NCI-H1048 (cell line): ENCODE measurements at regions not wholly inside any gene's neighbourhood (a gene's known extent, or its start where the extent isn't known, plus 50 kb on each side); places are given as distances from the start of the nearest gene placed in this dataset.
"Not testable (repeated sequence)": the region's sequence is repeated elsewhere in the genome, so short reads cannot be mapped to it uniquely, and the experiment has no call there.

Experiments
- DNase-seq: peaks from one replicate; lab custom pipeline; 2025; lab: John Stamatoyannopoulos, UW

DNA sequence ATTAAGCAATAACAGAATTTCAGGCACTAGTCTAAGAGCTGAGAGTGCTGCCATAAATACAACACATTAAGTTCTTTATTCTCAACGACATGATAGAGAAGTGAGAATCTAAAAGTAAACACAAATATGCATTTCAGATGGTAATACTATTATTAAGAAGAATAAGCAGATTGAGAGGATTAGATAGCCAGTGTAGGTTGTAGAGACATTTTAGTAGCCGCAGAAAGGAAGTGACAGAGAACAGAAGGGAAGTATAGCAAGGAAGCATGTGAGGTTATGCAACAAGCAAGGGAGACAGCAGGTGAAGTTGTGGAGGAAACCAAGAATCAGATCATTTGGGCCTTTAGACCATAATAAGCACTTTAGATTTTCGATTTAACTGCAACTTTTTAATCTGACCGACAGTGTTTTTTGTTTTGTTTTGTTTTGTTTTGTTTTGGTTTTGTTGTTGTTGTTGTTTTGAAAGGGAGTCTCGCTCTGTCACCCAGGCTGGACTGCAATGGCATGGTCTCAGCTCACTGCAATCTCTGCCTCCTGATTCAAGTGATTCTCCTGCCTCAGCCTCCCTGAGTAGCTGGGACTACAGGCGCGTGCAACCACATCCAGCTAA lies 737.0 kb upstream of the ADGRB3 start:
- no peak for DNase-seq

DNA sequence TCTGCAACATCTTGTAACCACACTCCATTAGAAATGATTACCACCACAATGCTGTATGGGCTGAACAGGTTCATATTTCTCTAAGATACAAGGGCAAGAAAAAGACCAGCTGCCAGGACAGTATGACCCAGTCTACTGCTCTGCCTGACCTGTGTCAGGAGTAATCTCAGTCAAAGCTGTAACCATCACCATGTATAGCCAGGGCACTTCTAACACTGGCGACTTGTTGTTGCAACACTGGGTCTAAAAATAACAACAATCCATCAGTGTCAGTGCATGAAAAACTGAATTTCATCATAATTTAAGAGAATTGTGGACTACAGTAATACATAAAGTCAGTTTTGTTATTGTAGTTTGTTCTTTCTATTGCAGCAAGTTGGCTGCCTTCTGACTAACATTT lies 738.6 kb upstream of the ADGRB3 start:
- no peak for DNase-seq

GRCh38 chr6:67889682-67889995 lies 745.4 kb upstream of the ADGRB3 start:
- DNase-seq, result no peak

DNA sequence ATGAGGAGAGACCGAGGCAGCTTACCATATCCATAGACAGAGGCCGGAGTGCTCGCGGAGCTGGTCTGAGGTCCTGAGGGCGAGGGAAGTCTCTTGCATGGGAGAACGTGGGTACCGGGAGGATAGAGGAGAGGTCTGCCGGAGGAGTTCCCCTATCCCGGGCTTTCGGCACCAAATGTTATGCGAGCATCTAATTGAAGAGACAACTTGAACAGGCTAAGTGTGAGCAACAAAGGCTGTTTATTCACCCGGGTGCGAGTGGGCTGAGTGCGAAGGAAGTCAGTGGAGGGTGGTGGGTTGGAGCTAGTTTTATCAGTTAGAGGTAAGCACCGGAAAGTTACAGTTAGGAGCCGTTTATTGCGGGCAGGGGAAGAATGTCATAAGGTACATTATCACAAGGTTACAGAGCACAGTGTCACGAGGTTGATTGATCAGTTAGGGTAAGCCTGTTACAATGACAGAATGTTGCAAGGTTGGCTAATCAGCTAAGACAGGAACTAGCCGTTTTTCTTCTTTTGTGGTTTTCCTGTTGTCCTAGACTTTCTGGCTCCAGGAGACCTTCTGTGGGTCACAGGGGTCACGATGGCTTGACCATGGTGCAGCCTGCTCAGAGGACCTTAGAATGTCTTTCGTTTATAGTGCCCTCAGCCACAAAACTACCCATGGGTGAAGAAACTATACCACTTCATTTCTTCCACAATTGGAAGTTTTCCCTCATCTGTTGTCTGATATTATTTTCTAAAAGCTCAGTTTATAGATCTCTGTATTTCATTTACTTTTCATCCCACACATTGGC lies 746.0 kb upstream of the ADGRB3 start:
- DNase-seq, result no peak

DNA sequence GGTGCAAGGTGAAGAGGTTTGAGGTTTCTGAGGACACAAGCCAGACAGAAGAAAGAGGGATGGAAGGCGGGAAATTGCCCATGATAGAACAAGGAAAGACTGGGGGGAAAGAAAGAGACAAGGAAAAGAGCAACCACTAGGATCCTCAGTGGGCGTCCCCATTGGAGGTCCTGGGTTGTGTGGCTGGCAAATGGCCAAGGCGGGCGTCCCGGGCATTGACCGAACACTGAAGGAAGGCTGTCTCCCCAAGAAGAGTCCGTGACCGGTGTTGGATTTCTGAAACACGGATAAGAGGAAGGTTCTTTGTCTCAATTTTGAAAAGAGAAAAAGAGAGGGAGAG lies 746.6 kb upstream of the ADGRB3 start:
- no peak for DNase-seq

DNA sequence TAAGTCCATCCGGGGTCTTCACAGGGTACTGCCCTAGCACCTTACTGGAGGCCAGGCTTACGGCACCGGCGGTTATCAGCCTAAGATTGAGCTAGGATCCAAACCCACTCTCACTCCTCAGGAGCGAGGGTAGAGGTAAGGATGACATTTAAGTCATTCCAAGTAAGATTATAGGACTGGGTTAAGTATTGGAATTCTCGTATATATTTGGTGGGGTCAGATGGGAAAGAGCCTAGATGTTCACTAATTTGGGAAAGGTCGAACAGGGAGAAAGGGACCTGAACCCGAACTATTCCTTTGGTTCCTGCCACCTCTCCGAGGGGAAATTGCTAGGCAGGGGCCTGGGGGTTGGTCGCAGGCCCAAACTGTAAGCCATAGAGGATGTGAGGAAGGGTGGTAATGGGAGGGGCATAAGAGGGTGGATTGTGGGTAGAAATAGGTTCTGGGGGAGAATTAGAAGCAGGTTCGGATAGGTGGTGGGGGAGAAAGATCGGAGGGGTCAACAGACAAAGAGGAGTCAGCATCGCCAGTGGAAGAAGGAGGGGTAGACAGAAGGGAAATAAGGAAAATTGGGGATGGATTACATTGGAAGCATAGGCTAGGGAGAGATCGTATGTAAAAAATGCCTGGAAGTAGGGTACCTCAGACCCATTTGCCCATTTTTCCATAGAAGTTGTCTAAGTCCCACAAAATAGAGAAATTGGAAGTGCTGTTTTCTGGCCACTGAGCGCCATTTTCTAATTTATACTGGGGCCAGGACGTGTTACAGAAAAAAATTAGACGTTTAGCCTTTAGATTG lies 747.1 kb upstream of the ADGRB3 start:
- no peak for DNase-seq

- no peak for DNase-seq
Observed at GRCh38 chr6:67887419-67887746, 747.7 kb upstream of the ADGRB3 start.

- DNase-seq, result no peak
Observed at GRCh38 chr6:67886840-67887292, 748.2 kb upstream of the ADGRB3 start.

- no peak for DNase-seq
Observed at GRCh38 chr6:67886036-67886707, 748.9 kb upstream of the ADGRB3 start.

GRCh38 chr6:67885081-67886033 lies 749.7 kb upstream of the ADGRB3 start:
- DNase-seq, result no peak

DNA sequence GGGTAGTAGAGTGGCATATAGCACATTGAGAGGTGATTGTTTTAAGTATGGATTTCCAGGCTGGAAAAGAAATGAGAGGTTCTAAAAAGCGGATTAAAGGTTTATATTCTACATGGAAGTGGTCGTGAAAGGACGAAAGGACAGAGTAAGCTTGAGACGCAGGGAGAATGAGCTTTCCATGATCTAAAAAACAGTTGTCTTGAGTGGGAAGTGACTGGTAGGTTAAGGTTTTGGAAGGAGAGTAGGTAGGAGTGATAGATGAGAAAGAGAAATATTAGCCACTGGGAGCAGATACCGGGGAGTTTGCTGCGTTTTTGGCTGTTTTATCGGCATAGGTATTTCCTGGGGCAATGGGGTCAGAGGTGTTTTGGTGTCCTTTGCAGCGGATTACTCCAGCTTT lies 750.6 kb upstream of the ADGRB3 start:
- no peak for DNase-seq

DNA sequence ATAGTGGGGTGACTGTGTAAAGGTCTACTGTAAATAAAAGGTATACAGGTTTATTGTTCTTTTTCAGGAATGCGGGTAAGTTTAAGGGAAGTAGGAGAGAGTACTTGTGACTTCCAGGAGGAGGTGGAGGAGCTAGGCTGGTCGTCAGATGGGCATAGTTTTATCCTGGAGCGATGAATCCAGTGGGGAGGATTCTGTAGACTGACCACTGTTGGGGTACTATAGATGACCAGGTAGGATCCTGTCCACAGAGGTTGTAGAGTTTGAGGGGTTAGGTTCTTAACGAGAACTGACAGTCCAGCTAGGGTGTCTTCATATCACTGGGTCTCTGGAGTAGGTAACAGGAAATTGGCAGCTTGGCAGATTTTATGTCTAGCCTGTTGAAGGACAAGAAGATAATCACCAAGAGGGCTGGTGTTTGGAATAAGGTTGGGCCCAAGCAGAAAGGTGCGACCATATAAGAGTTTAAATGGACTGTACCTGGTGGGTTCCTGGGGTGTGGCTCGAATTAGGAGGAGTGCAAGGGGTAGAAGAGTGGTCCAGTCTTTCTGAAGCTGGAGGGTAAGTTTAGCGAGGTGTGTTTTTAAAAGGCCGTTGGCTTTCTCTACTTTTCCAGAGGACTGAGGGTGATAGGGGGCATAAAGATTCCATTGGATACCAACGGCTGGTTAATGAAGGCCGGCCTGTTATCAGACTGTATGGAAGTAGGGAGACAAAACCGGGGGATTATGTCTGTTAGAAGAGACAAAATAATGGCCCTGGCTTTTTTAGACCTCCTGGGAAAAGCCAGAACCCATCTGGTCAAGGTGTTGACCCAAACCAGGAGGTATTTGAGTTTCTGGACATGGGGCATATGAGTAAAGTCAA lies 751.3 kb upstream of the ADGRB3 start:
- DNase-seq, result no peak

DNA sequence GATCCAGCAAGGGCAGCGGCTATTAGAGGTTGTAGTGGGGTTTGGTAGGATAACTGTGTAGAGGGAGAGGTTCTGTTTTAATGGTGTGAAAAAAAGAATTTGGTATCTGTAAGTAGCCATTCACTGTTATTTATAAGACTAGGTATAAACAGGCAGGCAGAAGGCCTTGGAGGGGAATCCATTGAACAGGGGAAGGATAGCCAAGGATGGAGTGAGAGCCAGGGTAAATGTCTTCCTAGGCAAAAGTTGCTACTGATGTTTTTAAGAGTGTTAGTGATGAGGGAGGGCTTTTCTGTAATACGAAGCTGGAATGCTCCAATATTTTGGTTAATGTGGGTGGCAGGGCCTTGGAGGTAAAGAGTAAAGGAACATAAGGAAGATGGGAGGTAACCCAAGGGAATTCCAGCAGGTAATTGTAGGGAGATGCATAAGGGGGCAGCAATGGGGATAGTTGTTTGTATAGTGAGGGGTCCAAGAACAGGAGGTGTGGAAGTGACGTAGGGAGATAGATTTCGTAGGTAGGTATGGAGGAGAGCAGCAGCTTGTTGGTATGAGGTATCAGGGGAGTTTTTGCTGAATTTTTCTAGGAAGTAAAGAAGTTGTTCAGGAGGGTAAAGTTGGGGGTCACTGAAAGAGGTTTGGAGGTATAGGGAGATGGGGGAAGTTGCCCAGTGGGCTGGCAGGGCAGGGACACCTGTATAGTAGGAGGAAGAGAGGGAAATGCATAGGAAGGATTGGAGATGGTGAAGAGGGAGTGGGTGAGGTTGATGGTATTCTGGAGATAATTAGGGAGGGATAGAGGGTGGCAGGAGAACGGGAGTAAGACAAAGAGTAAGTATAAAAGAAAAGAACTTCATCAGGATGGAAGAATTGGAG lies 752.4 kb upstream of the ADGRB3 start:
- no peak for DNase-seq

DNA sequence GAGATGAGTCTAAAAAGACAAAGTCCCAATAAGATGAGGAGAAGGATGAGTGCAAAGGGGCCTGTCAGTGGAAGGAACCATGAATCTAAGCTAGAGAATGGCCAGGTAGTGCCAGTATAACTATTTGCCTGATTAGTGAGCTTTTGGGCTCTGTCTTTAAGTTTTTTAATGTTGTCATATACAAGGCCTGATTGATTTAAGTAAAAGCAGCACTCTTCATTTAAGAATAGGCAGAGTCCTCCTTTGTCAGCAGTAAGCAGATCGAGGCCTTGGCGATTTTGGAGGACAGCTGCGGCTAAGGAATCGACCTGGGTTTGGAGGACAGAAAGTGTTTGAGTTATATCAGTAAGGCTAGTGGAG lies 753.4 kb upstream of the ADGRB3 start:
- no peak for DNase-seq

DNA sequence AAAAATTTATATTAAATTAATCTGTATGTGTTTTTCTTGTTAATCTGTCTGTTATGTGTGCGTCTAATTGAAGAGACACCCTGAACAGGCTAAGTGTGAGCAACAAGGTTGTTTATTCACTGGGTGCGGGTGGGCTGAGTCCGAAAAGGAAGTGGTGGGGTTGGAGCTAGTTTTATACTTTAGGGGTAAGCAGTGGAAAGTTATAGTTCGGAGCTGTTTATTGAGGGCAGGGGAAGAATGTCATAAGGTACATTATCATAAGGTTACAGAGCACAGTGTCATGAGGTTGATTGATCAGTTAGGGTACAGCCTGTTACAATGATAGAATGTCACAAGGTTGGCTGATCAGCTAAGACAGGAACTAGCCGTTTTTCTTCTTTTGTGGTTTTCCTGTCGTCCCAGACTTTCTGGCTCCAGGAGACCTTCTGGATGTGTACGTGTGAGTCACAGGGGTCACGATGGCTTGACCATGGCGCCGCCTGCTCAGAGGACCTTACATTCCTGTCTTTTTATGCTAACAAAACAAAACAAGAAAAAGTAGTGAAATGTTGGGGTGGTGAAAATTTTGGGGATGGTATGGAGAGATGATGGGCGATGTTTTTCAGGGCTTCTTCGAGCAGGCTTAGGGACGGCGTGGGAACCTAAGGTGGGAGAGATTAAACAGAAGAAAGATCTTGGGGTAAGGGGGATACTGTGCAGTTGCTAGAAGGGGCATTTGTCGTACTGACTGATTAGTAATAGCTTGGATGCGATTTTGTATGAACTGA lies 754.0 kb upstream of the ADGRB3 start:
- no peak for DNase-seq

- DNase-seq, result not testable (repeated sequence)
Observed at GRCh38 chr6:67880343-67880742, 754.7 kb upstream of the ADGRB3 start.

DNA sequence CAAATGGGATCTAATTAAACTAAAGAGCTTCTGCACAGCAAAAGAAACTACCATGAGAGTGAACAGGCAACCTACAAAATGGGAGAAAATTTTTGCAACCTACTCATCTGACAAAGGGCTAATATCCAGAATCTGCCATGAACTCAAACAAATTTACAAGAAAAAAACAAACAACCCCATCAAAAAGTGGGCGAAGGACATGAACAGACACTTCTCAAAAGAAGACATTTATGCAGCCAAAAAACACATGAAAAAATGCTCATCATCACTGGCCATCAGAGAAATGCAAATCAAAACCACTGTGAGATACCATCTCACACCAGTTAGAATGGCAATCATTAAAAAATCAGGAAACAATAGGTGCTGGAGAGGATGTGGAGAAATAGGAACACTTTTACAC lies 755.2 kb upstream of the ADGRB3 start:
- DNase-seq, result not testable (repeated sequence)

DNA sequence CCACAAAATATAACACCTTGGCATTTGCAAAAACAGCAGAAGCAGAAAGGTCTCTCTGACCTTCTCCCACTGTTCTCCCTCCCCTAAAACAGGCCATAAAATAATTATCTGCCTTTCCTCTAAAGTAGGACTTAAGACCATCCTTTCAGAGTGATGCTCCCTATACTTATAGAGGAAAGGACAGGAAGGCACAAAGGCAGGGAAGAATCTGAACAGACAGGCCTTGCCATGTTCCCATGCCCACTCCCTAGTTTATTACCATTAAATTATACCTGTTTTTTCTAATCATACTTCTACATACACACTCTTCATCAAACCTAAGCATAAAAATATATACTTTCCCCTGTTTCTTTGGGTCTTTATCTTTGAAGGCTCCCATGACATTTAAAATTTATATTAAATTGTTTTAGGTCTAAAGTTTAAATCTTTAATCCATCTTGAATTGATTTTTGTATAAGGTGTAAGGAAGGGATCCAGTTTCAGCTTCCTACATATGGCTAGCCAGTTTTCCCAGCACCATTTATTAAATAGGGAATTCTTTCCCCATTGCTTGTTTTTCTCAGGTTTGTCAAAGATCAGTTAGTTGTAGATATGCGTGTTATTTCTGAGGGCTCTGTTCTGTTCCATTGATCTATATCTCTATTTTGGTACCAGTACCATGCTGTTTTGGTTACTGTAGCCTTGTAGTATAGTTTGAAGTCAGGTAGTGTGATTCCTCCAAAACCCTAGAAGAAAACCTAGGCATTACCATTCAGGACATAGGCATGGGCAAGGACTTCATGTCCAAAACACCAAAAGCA lies 755.8 kb upstream of the ADGRB3 start:
- not testable (repeated sequence) for DNase-seq
